ENCODE measurements at regions not wholly inside any gene's neighbourhood (a gene's known extent, or its start where the extent isn't known, plus 50 kb on each side); places are given as distances from the start of the nearest gene placed in this dataset.

- TF ChIP-seq CTCF (IDR thresholded peaks at IDR 0.05 in 2 of 3, conservative IDR thresholded peaks at IDR 0.05 in 1 of 3; ENCODE audit: borderline replicate concordance in 1 of 3, insufficient read depth in 1 of 3, low read depth in 2 of 3, low read length in 2 of 3) (no peak), ZFX (IDR thresholded peaks at IDR 0.05) (no peak), RAD21 (IDR thresholded peaks at IDR 0.05; ENCODE audit: low read depth) (no peak), JUND (IDR thresholded peaks at IDR 0.05) (no peak), FOSL1 (IDR thresholded peaks at IDR 0.05; ENCODE audit: low read depth) (no peak), EZH2 (IDR thresholded peaks at IDR 0.05) (no peak), SRF (IDR thresholded peaks at IDR 0.05; ENCODE audit: low read depth) (no peak)
Observed at GRCh38 chr1:38097284-38097898, 50.8 kb upstream of the POU3F1 start.
